ENCODE measurements at regions not wholly inside any gene's neighbourhood (a gene's known extent, or its start where the extent isn't known, plus 50 kb on each side); places are given as distances from the start of the nearest gene placed in this dataset.
A peak's percentile ranks its signal among the peaks of the same experiment; 100 is the strongest.

DNA sequence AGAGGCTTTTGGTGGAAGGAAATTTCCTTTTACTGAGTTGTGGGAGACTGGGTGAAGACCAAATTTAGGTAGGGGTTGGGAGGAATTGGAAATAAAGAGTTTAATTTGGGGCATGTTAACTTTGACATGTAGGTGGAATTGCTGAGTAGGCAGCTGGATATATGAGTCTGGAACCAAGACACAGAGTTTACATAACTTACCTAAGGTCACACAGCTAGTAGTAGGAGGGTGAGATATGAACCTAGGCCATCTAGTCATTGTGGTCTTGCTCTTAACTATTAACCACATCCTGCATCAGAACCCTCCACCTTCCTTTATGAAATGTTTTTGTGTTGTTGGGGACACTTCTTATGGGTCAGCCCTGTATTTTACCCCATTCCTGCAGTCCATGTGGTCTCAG is 113.1 kb downstream of the ICOS start:
- Histone ChIP-seq H3K27me3 (ENCODE audit: control insufficient read depth, low read length) (no peaks in the 10 kb centered on the region), H3K4me2 (ENCODE audit: low read length) (no peak overlapping the region), H3K36me3 (ENCODE audit: control insufficient read depth, low read length) (no peaks in the 10 kb centered on the region), H3K79me2 (ENCODE audit: control insufficient read depth, low read length) (no peaks in the 10 kb centered on the region), H3K27ac (ENCODE audit: low read depth, low read length) (no peak overlapping the region), H3F3A (ENCODE audit: control insufficient read depth, insufficient read depth) (no peaks in the 10 kb centered on the region), H4K20me1 (ENCODE audit: control insufficient read depth, insufficient read depth, low read depth, low read length) (no peaks in the 10 kb centered on the region), H3K4me3 (ENCODE audit: low read length) (no peak overlapping the region), H3K9me3 (ENCODE audit: control insufficient read depth, insufficient read depth, low read length) (no peaks in the 10 kb centered on the region), H3K9me2 (replicated peaks; ENCODE audit: control insufficient read depth, low read length) (no peaks in the 10 kb centered on the region), H3K4me1 (ENCODE audit: control insufficient read depth, low read length) (0 out of 2 replicates have a peak, but pooled peaks cover 2% of the 10 kb centered on the region)
- no peak for TF ChIP-seq EZH2phosphoT487 (IDR thresholded peaks at IDR 0.05; ENCODE audit: borderline replicate concordance, low read length)
- TF ChIP-seq, protein P1, sequence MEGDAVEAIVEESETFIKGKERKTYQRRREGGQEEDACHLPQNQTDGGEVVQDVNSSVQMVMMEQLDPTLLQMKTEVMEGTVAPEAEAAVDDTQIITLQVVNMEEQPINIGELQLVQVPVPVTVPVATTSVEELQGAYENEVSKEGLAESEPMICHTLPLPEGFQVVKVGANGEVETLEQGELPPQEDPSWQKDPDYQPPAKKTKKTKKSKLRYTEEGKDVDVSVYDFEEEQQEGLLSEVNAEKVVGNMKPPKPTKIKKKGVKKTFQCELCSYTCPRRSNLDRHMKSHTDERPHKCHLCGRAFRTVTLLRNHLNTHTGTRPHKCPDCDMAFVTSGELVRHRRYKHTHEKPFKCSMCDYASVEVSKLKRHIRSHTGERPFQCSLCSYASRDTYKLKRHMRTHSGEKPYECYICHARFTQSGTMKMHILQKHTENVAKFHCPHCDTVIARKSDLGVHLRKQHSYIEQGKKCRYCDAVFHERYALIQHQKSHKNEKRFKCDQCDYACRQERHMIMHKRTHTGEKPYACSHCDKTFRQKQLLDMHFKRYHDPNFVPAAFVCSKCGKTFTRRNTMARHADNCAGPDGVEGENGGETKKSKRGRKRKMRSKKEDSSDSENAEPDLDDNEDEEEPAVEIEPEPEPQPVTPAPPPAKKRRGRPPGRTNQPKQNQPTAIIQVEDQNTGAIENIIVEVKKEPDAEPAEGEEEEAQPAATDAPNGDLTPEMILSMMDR (IDR thresholded peaks at IDR 0.05; ENCODE audit: low read depth, low read length, poor library complexity, severe bottlenecking), result no peak

DNA sequence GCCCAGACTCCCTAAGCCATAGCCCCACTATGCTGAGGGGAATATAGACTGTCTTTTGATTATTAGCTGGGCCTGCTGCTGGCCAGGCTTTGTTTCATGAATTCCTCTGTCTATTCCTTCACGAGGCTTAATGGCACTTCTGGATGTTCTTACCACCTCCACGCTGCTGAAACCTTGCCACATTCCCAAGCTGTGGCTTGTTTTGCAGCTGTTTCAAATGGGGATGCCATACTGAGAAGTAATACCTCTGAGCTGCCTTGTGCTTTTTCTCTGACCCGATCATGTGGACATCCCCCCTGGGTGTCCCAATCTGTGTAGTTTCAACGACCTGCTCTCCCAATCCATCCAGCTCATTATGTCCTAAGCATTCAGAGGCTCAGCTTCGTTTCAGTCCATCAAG is 114.1 kb downstream of the ICOS start:
- no peaks in the 10 kb centered on the region for H3K27me3 ChIP-seq (ENCODE audit: control insufficient read depth, low read length)
- H3F3A ChIP-seq (ENCODE audit: control insufficient read depth, insufficient read depth), result no peaks in the 10 kb centered on the region

DNA sequence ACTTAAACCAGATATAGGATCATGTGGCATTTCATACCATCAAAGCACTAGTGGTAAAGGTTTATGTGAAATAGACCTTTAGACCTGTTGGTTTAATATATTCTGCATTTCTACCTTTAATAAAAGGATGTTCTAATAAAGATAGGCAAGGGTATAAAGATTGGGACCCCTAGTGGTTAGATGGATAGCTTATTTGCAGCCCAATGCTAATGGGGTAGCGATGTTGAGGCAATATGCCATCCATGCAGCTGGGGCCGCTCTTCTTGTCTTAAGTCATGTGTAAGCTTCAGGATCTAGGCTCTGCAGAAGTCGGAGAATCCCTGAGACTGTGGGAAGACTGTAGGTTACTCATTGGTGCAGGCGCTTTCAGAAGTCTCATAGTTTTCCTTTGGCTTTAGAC is 114.9 kb downstream of the ICOS start:
- no peak overlapping the region for H3K4me2 ChIP-seq (ENCODE audit: low read length)
- H3K4me3 ChIP-seq (ENCODE audit: low read length), result no peak overlapping the region
- H4K20me1 ChIP-seq (ENCODE audit: control insufficient read depth, insufficient read depth, low read depth, low read length), result no peaks in the 10 kb centered on the region
- no peaks in the 10 kb centered on the region for H3K9me2 ChIP-seq (replicated peaks; ENCODE audit: control insufficient read depth, low read length)
- H3K36me3 ChIP-seq (ENCODE audit: control insufficient read depth, low read length), result no peaks in the 10 kb centered on the region
- H3K4me1 ChIP-seq (ENCODE audit: control insufficient read depth, low read length), result no peaks in the 10 kb centered on the region
- H3K79me2 ChIP-seq (ENCODE audit: control insufficient read depth, low read length), result no peaks in the 10 kb centered on the region
- no peaks in the 10 kb centered on the region for H3K27me3 ChIP-seq (ENCODE audit: control insufficient read depth, low read length)
- no peak overlapping the region for H3K27ac ChIP-seq (ENCODE audit: low read depth, low read length)
- no peak for TF ChIP-seq EZH2phosphoT487 (IDR thresholded peaks at IDR 0.05; ENCODE audit: borderline replicate concordance, low read length)
- TF ChIP-seq, protein P1 (IDR thresholded peaks at IDR 0.05; ENCODE audit: low read depth, low read length, poor library complexity, severe bottlenecking), result peak; percentile 62
- no peaks in the 10 kb centered on the region for H3K9me3 ChIP-seq (ENCODE audit: control insufficient read depth, insufficient read depth, low read length)
- no peaks in the 10 kb centered on the region for H3F3A ChIP-seq (ENCODE audit: control insufficient read depth, insufficient read depth)

More for the DNA sequence above, 114.1 kb downstream of the ICOS start:
- Histone ChIP-seq H3K27ac (ENCODE audit: low read depth, low read length) (no peak overlapping the region), H3K4me2 (ENCODE audit: low read length) (no peak overlapping the region), H3K9me2 (replicated peaks; ENCODE audit: control insufficient read depth, low read length) (no peaks in the 10 kb centered on the region), H3K36me3 (ENCODE audit: control insufficient read depth, low read length) (no peaks in the 10 kb centered on the region), H3K4me3 (ENCODE audit: low read length) (no peak overlapping the region), H3K9me3 (ENCODE audit: control insufficient read depth, insufficient read depth, low read length) (no peaks in the 10 kb centered on the region), H3K4me1 (ENCODE audit: control insufficient read depth, low read length) (0 out of 2 replicates have a peak, but pooled peaks cover 2% of the 10 kb centered on the region), H4K20me1 (ENCODE audit: control insufficient read depth, insufficient read depth, low read depth, low read length) (no peaks in the 10 kb centered on the region), H3K79me2 (ENCODE audit: control insufficient read depth, low read length) (no peaks in the 10 kb centered on the region)
- TF ChIP-seq, protein P1 (IDR thresholded peaks at IDR 0.05; ENCODE audit: low read depth, low read length, poor library complexity, severe bottlenecking), result no peak
- TF ChIP-seq EZH2phosphoT487 (IDR thresholded peaks at IDR 0.05; ENCODE audit: borderline replicate concordance, low read length), result no peak

Measured in DOHH2 (cell line).